GDM1 (cell line): ENCODE measurements at regions not wholly inside any gene's neighbourhood (a gene's known extent, or its start where the extent isn't known, plus 50 kb on each side); places are given as distances from the start of the nearest gene placed in this dataset.

Experiments used
- DNase-seq: peaks from one replicate; lab custom pipeline; 2025; lab: John Stamatoyannopoulos, UW

- no peak for DNase-seq
Measured at GRCh38 chr17:77856551-77857305, 101.8 kb upstream of the TNRC6C start.

- no peak for DNase-seq
Measured at GRCh38 chr17:77857306-77857555, 101.3 kb upstream of the TNRC6C start.

GRCh38 chr17:77857613-77858012 lies 100.9 kb upstream of the TNRC6C start:
- no peak for DNase-seq

- no peak for DNase-seq
Measured at GRCh38 chr17:77858291-77859034, 100.0 kb upstream of the TNRC6C start.

- no peak for DNase-seq
Measured at GRCh38 chr17:77859035-77859810, 99.3 kb upstream of the TNRC6C start.

GRCh38 chr17:77861133-77861695 lies 97.3 kb upstream of the TNRC6C start:
- DNase-seq, result no peak

GRCh38 chr17:77861981-77862645 lies 96.4 kb upstream of the TNRC6C start:
- no peak for DNase-seq

GRCh38 chr17:77862890-77863813 lies 95.4 kb upstream of the TNRC6C start:
- DNase-seq, result no peak

- DNase-seq, result peak; percentile 24
Measured at GRCh38 chr17:77863814-77864161, 94.7 kb upstream of the TNRC6C start.

GRCh38 chr17:77864234-77865111 lies 94.0 kb upstream of the TNRC6C start:
- DNase-seq, result no peak

GRCh38 chr17:77865112-77865611 lies 93.3 kb upstream of the TNRC6C start:
- no peak for DNase-seq

GRCh38 chr17:77865716-77866115 lies 92.8 kb upstream of the TNRC6C start:
- no peak for DNase-seq

- DNase-seq, result no peak
Measured at GRCh38 chr17:77867308-77867781, 91.2 kb upstream of the TNRC6C start.

- no peak for DNase-seq
Measured at GRCh38 chr17:77867976-77868713, 90.4 kb upstream of the TNRC6C start.

GRCh38 chr17:77869041-77869599 lies 89.4 kb upstream of the TNRC6C start:
- no peak for DNase-seq

GRCh38 chr17:77869665-77870132 lies 88.8 kb upstream of the TNRC6C start:
- no peak for DNase-seq

GRCh38 chr17:77872199-77872598 lies 86.3 kb upstream of the TNRC6C start:
- DNase-seq, result no peak

GRCh38 chr17:77872714-77873499 lies 85.6 kb upstream of the TNRC6C start:
- DNase-seq, result no peak
